H9 (cell line): ENCODE measurements at regions not wholly inside any gene's neighbourhood (a gene's known extent, or its start where the extent isn't known, plus 50 kb on each side); places are given as distances from the start of the nearest gene placed in this dataset.

Source experiments
- DNase-seq: peaks from one replicate; pipeline ENCODE4 v3.0.0-alpha.2; 2017
- H2AFZ ChIP-seq: one replicate; pipeline ENCODE4 v1.6.1; 2013; ENCODE audit warnings: mild to moderate bottlenecking, low read length, control low read depth, moderate library complexity
- H2AK5ac ChIP-seq: 2 replicates; pipeline ENCODE4 v1.6.1; 2013; ENCODE audit warnings: low read length, control low read depth, mixed read lengths; ENCODE audit not compliant: insufficient read length
- H2BK120ac ChIP-seq: one replicate; pipeline ENCODE4 v1.6.1; 2013; ENCODE audit warnings: low read depth, mild to moderate bottlenecking, low read length, control low read depth, inconsistent platforms; ENCODE audit not compliant: poor library complexity, severe bottlenecking
- H2BK12ac ChIP-seq: 2 replicates; pipeline ENCODE4 v1.6.1; 2013; ENCODE audit warnings: low read length, control low read depth, mixed read lengths, low read depth; ENCODE audit not compliant: insufficient read length
- H2BK15ac ChIP-seq: 2 replicates; pipeline ENCODE4 v1.6.1; 2013; ENCODE audit warnings: low read depth, low read length, control low read depth
- H2BK20ac ChIP-seq: one replicate; pipeline ENCODE4 v1.6.1; 2013; ENCODE audit warnings: low read depth, mild to moderate bottlenecking, low read length, control low read depth, inconsistent platforms; ENCODE audit not compliant: poor library complexity, severe bottlenecking
- H2BK5ac ChIP-seq: 2 replicates; pipeline ENCODE4 v1.6.1; 2013; ENCODE audit warnings: low read length, control low read depth, mixed read lengths; ENCODE audit not compliant: insufficient read length
- H3K14ac ChIP-seq: 2 replicates; pipeline ENCODE4 v1.6.1; 2013; ENCODE audit warnings: low read length, control low read depth; ENCODE audit not compliant: insufficient read depth
- H3K18ac ChIP-seq: 2 replicates; pipeline ENCODE4 v1.6.1; 2013; ENCODE audit warnings: low read depth, mild to moderate bottlenecking, mixed read lengths, low read length, control low read depth; ENCODE audit not compliant: insufficient read length
- H3K23ac ChIP-seq: 2 replicates; pipeline ENCODE4 v1.6.1; 2013; ENCODE audit warnings: low read length, control low read depth, mixed read lengths, low read depth; ENCODE audit not compliant: insufficient read length
- H3K23me2 ChIP-seq: 2 replicates; pipeline ENCODE4 v1.6.1; 2013; ENCODE audit warnings: low read depth, mild to moderate bottlenecking, mixed read lengths, low read length, control low read depth; ENCODE audit not compliant: insufficient read length, poor library complexity, severe bottlenecking
- H3K27ac ChIP-seq: 2 replicates; pipeline ENCODE4 v1.5.1; 2013; ENCODE audit warnings: low read length, control low read depth, mixed read lengths, low read depth; ENCODE audit not compliant: insufficient read length
- H3K27me3 ChIP-seq: 2 replicates; pipeline ENCODE4 v1.6.1; 2013; ENCODE audit warnings: low read length, control low read depth, inconsistent platforms; ENCODE audit not compliant: insufficient read depth
- H3K4ac ChIP-seq: 2 replicates; pipeline ENCODE4 v1.6.1; 2013; ENCODE audit warnings: low read depth, mild to moderate bottlenecking, control low read depth, inconsistent platforms, low read length, moderate library complexity
- H3K4me1 ChIP-seq: 2 replicates; pipeline ENCODE4 v1.6.1; 2013; ENCODE audit warnings: low read length, control low read depth, inconsistent platforms; ENCODE audit not compliant: insufficient read depth
- H3K4me2 ChIP-seq: 2 replicates; pipeline ENCODE4 v1.6.1; 2013; ENCODE audit warnings: low read length, control low read depth, mixed read lengths; ENCODE audit not compliant: insufficient read length, insufficient read depth
- H3K56ac ChIP-seq: 2 replicates; pipeline ENCODE4 v1.6.1; 2013; ENCODE audit warnings: low read depth, mild to moderate bottlenecking, mixed read lengths, low read length, control low read depth; ENCODE audit not compliant: insufficient read length
- H3K79me1 ChIP-seq: 2 replicates; pipeline ENCODE4 v1.6.1; 2013; ENCODE audit warnings: low read depth, mild to moderate bottlenecking, moderate library complexity, low read length, control low read depth, inconsistent platforms; ENCODE audit not compliant: insufficient read depth, poor library complexity, severe bottlenecking
- H3K79me2 ChIP-seq: 2 replicates; pipeline ENCODE4 v1.6.1; 2013; ENCODE audit warnings: low read length, control low read depth, inconsistent platforms; ENCODE audit not compliant: insufficient read depth
- H3K9ac ChIP-seq: 2 replicates; pipeline ENCODE4 v1.6.1; 2013; ENCODE audit warnings: low read length, control low read depth, mixed read lengths; ENCODE audit not compliant: insufficient read length; ENCODE audit errors: extremely low read depth
- H3K9me3 ChIP-seq: one replicate; pipeline ENCODE4 v1.6.1; 2013; ENCODE audit warnings: low read depth, low read length, inconsistent platforms; ENCODE audit not compliant: control insufficient read depth
- H3T11ph ChIP-seq: one replicate; pipeline ENCODE4 v1.6.1; 2013; ENCODE audit warnings: mild to moderate bottlenecking, low read length, control low read depth, inconsistent platforms
- H4K20me1 ChIP-seq: one replicate; pipeline ENCODE4 v1.6.1; 2013; ENCODE audit not compliant: control insufficient read depth, insufficient read length, insufficient read depth
- H4K5ac ChIP-seq: 2 replicates; pipeline ENCODE4 v1.6.1; 2013; ENCODE audit warnings: low read depth, mild to moderate bottlenecking, mixed read lengths, low read length, control low read depth; ENCODE audit not compliant: insufficient read length
- H4K8ac ChIP-seq: replicated peaks from 2 replicates; pipeline ENCODE4 v1.6.1; 2013; ENCODE audit warnings: low read length, control low read depth, mixed read lengths, low read depth; ENCODE audit not compliant: insufficient read length
- H4K91ac ChIP-seq: 2 replicates; pipeline ENCODE4 v1.6.1; 2013; ENCODE audit warnings: low read depth, mild to moderate bottlenecking, moderate library complexity, mixed read lengths, low read length, control low read depth; ENCODE audit not compliant: insufficient read length
- H3K27ac Mint-ChIP-seq, 3 experiments: 2 replicates in 2 of 3; 3 replicates in 1 of 3; pipeline ENCODE4 v1.8.0; 2020 to 2021; ENCODE audit warnings: mixed read lengths in 3 of 3, mild to moderate bottlenecking in 1 of 3, moderate library complexity in 1 of 3
- H3K27me3 Mint-ChIP-seq: 2 replicates; pipeline ENCODE4 v1.8.0; 2021; ENCODE audit warnings: low read depth, mild to moderate bottlenecking, moderate library complexity, mixed read lengths
- H3K36me3 Mint-ChIP-seq, 3 experiments: 2 replicates in 2 of 3; 3 replicates in 1 of 3; pipeline ENCODE4 v1.8.0; 2020 to 2021; ENCODE audit warnings: low read depth in 3 of 3, mixed read lengths in 3 of 3; ENCODE audit not compliant: insufficient read depth in 1 of 3
- H3K4me1 Mint-ChIP-seq, 2 experiments: 2 replicates each; pipeline ENCODE4 v1.8.0; 2020; ENCODE audit warnings: mixed read lengths in 2 of 2
- H3K4me3 Mint-ChIP-seq, 2 experiments: 2 replicates in 1 of 2; 3 replicates in 1 of 2; pipeline ENCODE4 v1.8.0; 2020 to 2021; ENCODE audit warnings: mild to moderate bottlenecking in 2 of 2, mixed read lengths in 2 of 2, moderate library complexity in 1 of 2
- H3K9me3 Mint-ChIP-seq, 2 experiments: 2 replicates in 1 of 2; 3 replicates in 1 of 2; pipeline ENCODE4 v1.8.0; 2020; ENCODE audit warnings: mild to moderate bottlenecking in 2 of 2, mixed read lengths in 2 of 2, moderate library complexity in 1 of 2
- WGBS: extraction: QIAGEN DNeasy Blood & Tissue Kit; methylation state at CpG from one replicate; pipeline ENCODE4 v1.1.7; 2013; ENCODE audit warnings: missing lambda C conversion rate, low lambda C conversion rate, mixed read lengths; ENCODE audit not compliant: insufficient read length; ENCODE audit errors: extremely low coverage; 5-methylcytosine and 5-hydroxymethylcytosine counted together
- TF ChIP-seq, protein P1 (sequence below): fragments of 200-600 bp; sonication (generic); conservative IDR thresholded peaks from 3 replicates; pipeline ENCODE4 v1.8.0; 2021; ENCODE audit warnings: antibody characterized with exemption, mild to moderate bottlenecking

GRCh38 chr6:3908223-3908622 is 59.0 kb downstream of the FAM50B start:
- no peak overlapping the region for H3K56ac ChIP-seq
- H3T11ph ChIP-seq = no peak overlapping the region
- H3K79me1 ChIP-seq = no peaks in the 10 kb centered on the region
- H3K27me3 Mint-ChIP-seq = peaks cover 2% of the 10 kb centered on the region
- no peak overlapping the region for H3K4me3 Mint-ChIP-seq
- peaks cover 40 to 46% of the 10 kb centered on the region in 2 experiments for H3K4me1 Mint-ChIP-seq
- no peak overlapping the region for H3K4me2 ChIP-seq
- H2BK120ac ChIP-seq = no peak overlapping the region
- H2BK12ac ChIP-seq = no peak overlapping the region
- H3K9ac ChIP-seq = no peak overlapping the region
- no peak for DNase-seq
- H3K14ac ChIP-seq = no peak overlapping the region
- no peak overlapping the region for H2BK15ac ChIP-seq
- no peak overlapping the region for H4K91ac ChIP-seq
- H3K9me3 Mint-ChIP-seq = no peaks in the 10 kb centered on the region; a peak in 1 of 5 replicates
- H3K27me3 ChIP-seq = no peaks in the 10 kb centered on the region
- no peaks in the 10 kb centered on the region for H3K23me2 ChIP-seq
- H3K27ac Mint-ChIP-seq = no peak overlapping the region
- H3K18ac ChIP-seq = no peak overlapping the region
- no peaks in the 10 kb centered on the region for H3K36me3 Mint-ChIP-seq
- no peak overlapping the region for H3K23ac ChIP-seq
- H3K4ac ChIP-seq = no peak overlapping the region
- no peaks in the 10 kb centered on the region for H3K79me2 ChIP-seq
- no peak overlapping the region for H2BK5ac ChIP-seq
- no peak overlapping the region for H2AFZ ChIP-seq
- H4K20me1 ChIP-seq = no peaks in the 10 kb centered on the region
- no peak overlapping the region for H2AK5ac ChIP-seq
- no peak overlapping the region for H4K8ac ChIP-seq
- H2BK20ac ChIP-seq = no peak overlapping the region
- H3K4me1 ChIP-seq = peaks cover 11% of the 10 kb centered on the region
- H3K27ac ChIP-seq = no peak overlapping the region
- H4K5ac ChIP-seq = no peak overlapping the region
- TF ChIP-seq, protein P1, sequence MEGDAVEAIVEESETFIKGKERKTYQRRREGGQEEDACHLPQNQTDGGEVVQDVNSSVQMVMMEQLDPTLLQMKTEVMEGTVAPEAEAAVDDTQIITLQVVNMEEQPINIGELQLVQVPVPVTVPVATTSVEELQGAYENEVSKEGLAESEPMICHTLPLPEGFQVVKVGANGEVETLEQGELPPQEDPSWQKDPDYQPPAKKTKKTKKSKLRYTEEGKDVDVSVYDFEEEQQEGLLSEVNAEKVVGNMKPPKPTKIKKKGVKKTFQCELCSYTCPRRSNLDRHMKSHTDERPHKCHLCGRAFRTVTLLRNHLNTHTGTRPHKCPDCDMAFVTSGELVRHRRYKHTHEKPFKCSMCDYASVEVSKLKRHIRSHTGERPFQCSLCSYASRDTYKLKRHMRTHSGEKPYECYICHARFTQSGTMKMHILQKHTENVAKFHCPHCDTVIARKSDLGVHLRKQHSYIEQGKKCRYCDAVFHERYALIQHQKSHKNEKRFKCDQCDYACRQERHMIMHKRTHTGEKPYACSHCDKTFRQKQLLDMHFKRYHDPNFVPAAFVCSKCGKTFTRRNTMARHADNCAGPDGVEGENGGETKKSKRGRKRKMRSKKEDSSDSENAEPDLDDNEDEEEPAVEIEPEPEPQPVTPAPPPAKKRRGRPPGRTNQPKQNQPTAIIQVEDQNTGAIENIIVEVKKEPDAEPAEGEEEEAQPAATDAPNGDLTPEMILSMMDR = no peak
- WGBS = no CpG with 5 or more reads among the region's 10 CpGs
- no peaks in the 10 kb centered on the region for H3K9me3 ChIP-seq
